Lower leg skin (tissue), 3 donors: ENCODE measurements at regions not wholly inside any gene's neighbourhood (a gene's known extent, or its start where the extent isn't known, plus 50 kb on each side); places are given as distances from the start of the nearest gene placed in this dataset.

ENCODE experiments used
- CTCF ChIP-seq, 3 donors: fragments of 450-650 bp; IDR thresholded peaks; one replicate each; pipeline ENCODE4 v1.5.1; 2016; ENCODE audit warnings: antibody characterized with exemption in 3 of 3, mild to moderate bottlenecking in 3 of 3, moderate library complexity in 2 of 3
- POLR2A ChIP-seq, 2 donors: fragments of 450-650 bp; IDR thresholded peaks; one replicate each; pipeline ENCODE4 v1.6.1; 2016 to 2017; ENCODE audit warnings: antibody characterized with exemption in 2 of 2, mild to moderate bottlenecking in 1 of 2, moderate library complexity in 1 of 2

GRCh38 chrX:128216364-128216763, 164.2 kb upstream of the ACTRT1 start:
- TF ChIP-seq CTCF (IDR thresholded peaks at IDR 0.05) = no peak
- no peak for TF ChIP-seq POLR2A (IDR thresholded peaks at IDR 0.05)
